ENCODE measurements at regions not wholly inside any gene's neighbourhood (a gene's known extent, or its start where the extent isn't known, plus 50 kb on each side); places are given as distances from the start of the nearest gene placed in this dataset.

GRCh38 chr10:55091691-55092328 lies 290.8 kb upstream of the PCDH15 start:
- TF ChIP-seq TCF4 (CRISPR knock-in tag; IDR thresholded peaks at IDR 0.05; ENCODE audit: borderline replicate concordance) (no peak), POU6F1 (CRISPR knock-in tag; IDR thresholded peaks at IDR 0.05; ENCODE audit: borderline replicate concordance, low read depth) (no peak), CREB5 (CRISPR knock-in tag; IDR thresholded peaks at IDR 0.05; ENCODE audit: low read depth) (no peak), ZC3H10 (CRISPR knock-in tag; IDR thresholded peaks at IDR 0.05) (no peak), PATZ1 (CRISPR knock-in tag; IDR thresholded peaks at IDR 0.05; ENCODE audit: borderline replicate concordance) (no peak), GLIS3 (CRISPR knock-in tag; IDR thresholded peaks at IDR 0.05) (no peak), ISL1 (CRISPR knock-in tag; IDR thresholded peaks at IDR 0.05) (no peak), ZFP30 (CRISPR knock-in tag; IDR thresholded peaks at IDR 0.05) (no peak)
